ENCODE measurements at regions not wholly inside any gene's neighbourhood (a gene's known extent, or its start where the extent isn't known, plus 50 kb on each side); places are given as distances from the start of the nearest gene placed in this dataset.

DNA sequence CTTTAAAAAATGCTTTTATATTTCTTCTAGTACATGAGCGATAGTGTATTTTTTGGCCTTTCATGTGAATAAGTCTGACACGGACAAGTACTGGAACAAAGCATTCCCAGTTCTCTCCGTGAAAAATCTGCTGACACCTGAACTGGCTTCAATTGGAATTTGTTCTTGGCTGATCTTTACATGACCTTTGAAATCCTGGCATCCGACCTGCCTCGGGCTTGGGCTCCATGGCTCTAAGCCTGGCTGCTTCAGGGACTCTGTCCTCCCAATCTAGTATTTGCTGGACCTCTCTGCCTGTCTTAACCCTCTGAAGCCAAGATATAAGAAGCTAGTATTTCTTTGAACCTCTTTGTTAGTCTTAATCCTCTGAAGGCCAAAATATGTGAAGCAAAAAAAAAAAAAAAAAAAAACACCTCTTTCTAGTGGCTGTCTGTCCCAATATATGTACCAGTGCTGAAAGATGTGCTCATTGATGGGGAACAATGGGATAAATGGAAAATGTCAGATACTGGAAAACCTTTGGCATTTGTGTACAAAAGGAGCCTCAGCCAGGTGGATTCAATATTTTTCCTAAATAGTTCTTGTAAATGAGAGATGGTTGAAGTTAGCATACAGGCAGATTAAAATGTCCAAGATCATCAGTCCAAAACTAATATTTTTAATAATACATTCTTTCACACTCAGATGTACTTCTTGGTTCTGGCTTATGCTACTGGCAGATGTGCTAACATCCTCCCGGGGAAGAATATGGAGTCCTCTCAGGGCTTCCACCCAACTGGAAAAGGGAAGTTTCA, 470.6 kb downstream of the TUSC1 start:
- TF ChIP-seq BCL11A (tag by site-specific recombination; IDR thresholded peaks at IDR 0.05; ENCODE audit: low read depth) (no peak), ZNF37A (tag by site-specific recombination; IDR thresholded peaks at IDR 0.05) (no peak)

Measured in HEK293 (cell line).